SK-N-SH (cell line): ENCODE measurements at regions not wholly inside any gene's neighbourhood (a gene's known extent, or its start where the extent isn't known, plus 50 kb on each side); places are given as distances from the start of the nearest gene placed in this dataset.
"Not testable (repeated sequence)": the region's sequence is repeated elsewhere in the genome, so short reads cannot be mapped to it uniquely, and the experiment has no call there.

ENCODE experiments used
- ELF1 ChIP-seq: IDR thresholded peaks from 2 replicates; pipeline ENCODE4 v1.4.0; 2012
- JUND ChIP-seq: IDR thresholded peaks from 2 replicates; pipeline ENCODE4 v1.4.0; 2012
- NFIC ChIP-seq: IDR thresholded peaks from 2 replicates; pipeline ENCODE4 v1.4.0; 2012; ENCODE audit warnings: borderline replicate concordance
- TAF1 ChIP-seq: IDR thresholded peaks from 2 replicates; pipeline ENCODE4 v1.6.1; 2012; ENCODE audit warnings: low read depth, mild to moderate bottlenecking, low read length, moderate library complexity, borderline replicate concordance
- TCF12 ChIP-seq: IDR thresholded peaks from 2 replicates; pipeline ENCODE4 v1.4.0; 2012

DNA sequence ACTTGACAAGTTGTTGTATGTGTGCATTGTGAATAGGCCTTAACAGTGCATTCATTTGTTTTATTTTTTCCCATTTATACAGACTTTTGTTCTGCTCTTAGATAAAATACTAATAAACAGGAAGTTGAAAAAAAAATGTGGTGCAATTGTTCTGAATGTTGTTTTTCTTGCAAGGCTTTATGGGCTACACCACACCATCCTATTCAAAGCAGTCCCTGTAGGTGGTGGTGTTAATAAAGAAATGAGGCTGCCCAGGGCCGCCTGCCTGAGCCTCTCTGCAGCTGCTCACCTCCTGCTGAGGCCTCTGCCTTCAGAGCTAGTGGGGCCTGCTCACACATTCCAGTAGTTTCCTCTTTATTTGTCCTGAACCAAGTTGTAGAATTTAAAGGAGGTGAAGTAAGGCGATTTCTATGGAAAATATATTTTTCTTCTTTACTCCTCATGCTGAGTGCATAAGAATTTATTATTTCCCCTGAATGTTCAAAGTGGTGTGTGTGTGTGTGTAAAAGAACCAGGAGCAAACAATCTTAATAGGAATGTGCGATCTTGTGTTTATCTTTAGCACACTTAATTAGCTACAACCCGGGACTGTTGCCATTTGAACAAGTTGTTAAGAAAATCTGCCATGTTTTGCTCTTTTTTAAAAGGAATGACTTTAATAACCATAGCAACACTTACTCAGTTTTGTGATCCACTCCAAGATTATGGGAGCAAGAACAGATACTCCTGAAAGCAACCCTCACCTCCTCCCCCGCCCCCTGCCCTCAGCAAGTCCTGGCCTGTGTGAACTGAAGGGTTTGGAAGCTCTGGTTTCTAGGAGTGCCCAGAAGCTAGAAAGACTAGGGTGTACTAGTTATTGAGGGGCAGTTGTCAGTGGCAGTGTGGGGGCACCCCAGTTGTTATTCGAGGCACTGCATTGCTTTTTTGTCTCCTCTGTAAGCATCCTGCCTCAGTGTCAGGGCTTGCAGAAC, 251.6 kb upstream of the PLGLB2 start:
- TF ChIP-seq TCF12, JUND, TAF1, ELF1, NFIC: not testable (repeated sequence)
